Pancreas (tissue), 10 donors: ENCODE measurements at regions not wholly inside any gene's neighbourhood (a gene's known extent, or its start where the extent isn't known, plus 50 kb on each side); places are given as distances from the start of the nearest gene placed in this dataset.

Experiments
- ATAC-seq, 4 donors: fragments of 200-7000 bp; cut with Tn5 transposase; one replicate each; pipeline versions ENCODE4 v1.8.0 to v1.9.1; 2020; ENCODE audit warnings: mild to moderate bottlenecking in 4 of 4, moderate library complexity in 4 of 4
- DNase-seq, 6 donors: peaks; one replicate each; pipeline ENCODE4 v3.0.0-alpha.2; 2020
- FAIRE-seq: peaks from 2 replicates; lab custom pipeline; 2012; peaks lifted over from hg19 to GRCh38; lab: Jason Lieb, UNC
- H3K27ac ChIP-seq, 4 donors: fragments of 200-600 bp; sonication (generic); 1 replicate in 3 of 4; 2 replicates in 1 of 4; pipeline versions ENCODE4 v1.5.0 to v1.8.0; 2020
- H3K27me3 ChIP-seq, 4 donors: fragments of 200-600 bp; one replicate each; pipeline ENCODE4 v1.8.0; 2021
- H3K36me3 ChIP-seq, 3 donors: fragments of 200-600 bp; sonication (generic) in 1 of 3; one replicate each; pipeline versions ENCODE4 v1.5.0 to v1.8.0; 2020 to 2021
- H3K4me1 ChIP-seq, 3 donors: fragments of 200-600 bp; one replicate each; pipeline ENCODE4 v1.8.0; 2021
- H3K4me3 ChIP-seq, 4 donors: fragments of 200-600 bp; sonication (generic) in 2 of 4; one replicate each; pipeline versions ENCODE4 v1.5.0 to v1.8.0; 2020 to 2021
- H3K9me3 ChIP-seq, 4 donors: fragments of 200-600 bp; one replicate each; pipeline ENCODE4 v1.8.0; 2021
- CTCF ChIP-seq, 4 donors: fragments of 200-600 bp; sonication (generic) in 3 of 4; IDR thresholded peaks; one replicate each; pipeline versions ENCODE4 v1.5.0 to v1.8.0; 2021; ENCODE audit warnings: antibody characterized with exemption in 4 of 4
- WGBS, 2 donors: extraction: QIAGEN DNeasy Blood & Tissue Kit; methylation state at CpG; one replicate each; pipeline ENCODE4 v1.1.7; 2013; 5-methylcytosine and 5-hydroxymethylcytosine counted together
- intact Hi-C, 3 donors: fragments of 100-400 bp; cut with DNase I; formaldehyde crosslinking; loops; one replicate each; pipeline versions ENCODE4 v1.11.1 to v1.14.2; 2022
- donor health status: healthy with polysubstance abuse.
- donor health status: DM: no; HTN: no; CAD: no; lungs with moderate emphysema.
- donor health status: DM: no; HTN: no; CAD: no.
- donor health status: control.
- donor health status: control.
- donor health status: Bipolar disorder and iron deficiency.
- donor health status: DM: yes; HTN: yes; CAD: no.
- donor health status: DM: no; HTN: no; CAD: no.
- donor health status: DM: no; HTN: no; CAD: no.
- donor health status: DM: yes; HTN: yes; CAD: no.

- DNase-seq, result no peak
Observed at GRCh38 chr4:128721896-128722295, 87.6 kb upstream of the JADE1 start.

GRCh38 chr4:128720270-128720669 lies 89.2 kb upstream of the JADE1 start:
- 82 to 83% methylated on average over 4 of the region's 4 CpGs for WGBS, 2 donors
- Histone ChIP-seq H3K27me3 (no peaks in the 10 kb centered on the region), H3K4me3 (no peak overlapping the region), H3K27ac (no peak overlapping the region), H3K36me3 (no peaks in the 10 kb centered on the region), H3K9me3 (no peaks in the 10 kb centered on the region), H3K4me1 (no peaks in the 10 kb centered on the region)
- no peak for TF ChIP-seq CTCF (IDR thresholded peaks at IDR 0.05)
- no peak for FAIRE-seq
- intact Hi-C loops, result no loop called here
- ATAC-seq, result no peak
- DNase-seq, result no peak

More at GRCh38 chr4:128721896-128722295, 87.6 kb upstream of the JADE1 start:
- H3K9me3 ChIP-seq, result no peaks in the 10 kb centered on the region
- intact Hi-C loops, result no loop called here
- no peak for TF ChIP-seq CTCF (IDR thresholded peaks at IDR 0.05)
- FAIRE-seq, result no peak
- H3K27ac ChIP-seq, result no peak overlapping the region
- H3K4me1 ChIP-seq, result no peaks in the 10 kb centered on the region
- H3K4me3 ChIP-seq, result no peak overlapping the region
- H3K27me3 ChIP-seq, result no peaks in the 10 kb centered on the region
- ATAC-seq, result no peak
- H3K36me3 ChIP-seq, result no peaks in the 10 kb centered on the region
- WGBS, 2 donors, result 86 to 89% methylated on average over 4 of the region's 4 CpGs

- no peak for FAIRE-seq
- Histone ChIP-seq H3K27me3 (no peaks in the 10 kb centered on the region), H3K4me3 (no peak overlapping the region), H3K9me3 (no peaks in the 10 kb centered on the region), H3K27ac (no peak overlapping the region), H3K4me1 (no peaks in the 10 kb centered on the region), H3K36me3 (no peaks in the 10 kb centered on the region)
- intact Hi-C loops, result no loop called here
- no peak for ATAC-seq
- TF ChIP-seq CTCF (IDR thresholded peaks at IDR 0.05), result no peak
- 54 to 64% methylated on average over 1 of the region's 1 CpG for WGBS, 2 donors
- DNase-seq, result no peak
Observed at GRCh38 chr4:128718768-128719167, 90.7 kb upstream of the JADE1 start.

- TF ChIP-seq CTCF (IDR thresholded peaks at IDR 0.05), result no peak
- Histone ChIP-seq H3K27me3 (no peaks in the 10 kb centered on the region), H3K4me3 (no peak overlapping the region), H3K4me1 (no peaks in the 10 kb centered on the region), H3K36me3 (no peaks in the 10 kb centered on the region), H3K27ac (no peak overlapping the region), H3K9me3 (no peaks in the 10 kb centered on the region)
- FAIRE-seq, result no peak
- DNase-seq, result no peak
- WGBS, 2 donors, result 79 to 81% methylated on average over 4 of the region's 4 CpGs
- ATAC-seq, result peak in 1 of 4 donors; percentile 19
- intact Hi-C loops, result no loop called here
Observed at GRCh38 chr4:128716338-128716737, 93.2 kb upstream of the JADE1 start.

GRCh38 chr4:128715616-128716015 lies 93.9 kb upstream of the JADE1 start:
- Histone ChIP-seq H3K27me3 (no peaks in the 10 kb centered on the region), H3K27ac (no peak overlapping the region), H3K4me3 (no peak overlapping the region), H3K4me1 (no peaks in the 10 kb centered on the region), H3K9me3 (no peaks in the 10 kb centered on the region), H3K36me3 (no peaks in the 10 kb centered on the region)
- 74 to 81% methylated on average over 5 of the region's 5 CpGs for WGBS, 2 donors
- FAIRE-seq (no peak), DNase-seq (no peak), ATAC-seq (peak in 2 of 4 donors; percentile 23 to 25)
- intact Hi-C loops, result no loop called here
- TF ChIP-seq CTCF (IDR thresholded peaks at IDR 0.05), result no peak
